Stimulated activated CD4-positive, alpha-beta T cell treated with anti-CD3 and anti-CD28 coated beads, Interleukin-2, amount 100 ng/mL, for 48 hours (primary cell): ENCODE measurements at regions not wholly inside any gene's neighbourhood (a gene's known extent, or its start where the extent isn't known, plus 50 kb on each side); places are given as distances from the start of the nearest gene placed in this dataset.
A peak's percentile ranks its signal among the peaks of the same experiment; 100 is the strongest.
"Not testable (repeated sequence)": the region's sequence is repeated elsewhere in the genome, so short reads cannot be mapped to it uniquely, and the experiment has no call there.

ENCODE experiments used
- DNase-seq, 2 donors: peaks; one replicate each; pipeline ENCODE4 v3.0.0-alpha.2; 2020

DNA sequence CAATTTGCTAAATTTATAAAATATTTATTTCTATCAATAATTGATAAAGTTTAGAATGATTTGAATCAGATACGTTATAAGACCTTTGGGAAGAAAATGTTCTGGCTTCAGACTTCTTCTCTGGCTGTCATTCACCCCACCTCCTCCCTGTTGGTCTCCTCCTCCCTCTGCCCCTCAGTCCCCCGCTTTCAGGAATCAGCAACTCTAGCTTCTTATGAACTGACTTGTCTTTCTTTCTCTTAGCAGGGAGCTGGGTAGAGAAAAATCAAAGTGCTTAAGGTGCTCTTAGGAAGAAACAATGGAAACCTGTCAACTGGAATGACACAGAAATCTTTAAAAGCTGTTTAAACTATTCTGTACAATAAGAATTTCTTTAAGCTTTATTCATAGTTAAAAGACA lies 71.3 kb upstream of the ETV3 start:
- no peak for DNase-seq

DNA sequence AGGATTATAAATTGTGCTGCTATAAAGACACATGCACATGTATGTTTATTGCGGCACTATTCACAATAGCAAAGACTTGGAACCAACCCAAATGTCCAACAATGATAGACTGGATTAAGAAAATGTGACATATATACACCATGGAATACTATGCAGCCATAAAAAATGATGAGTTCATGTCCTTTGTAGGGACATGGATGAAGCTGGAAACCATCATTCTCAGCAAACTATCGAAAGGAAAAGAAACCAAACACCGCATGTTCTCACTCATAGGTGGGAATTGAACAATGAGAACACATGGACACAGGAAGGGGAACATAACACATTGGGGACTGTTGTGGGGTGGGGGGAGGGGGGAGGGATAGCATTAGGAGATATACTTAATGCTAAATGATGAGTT lies 67.8 kb upstream of the ETV3 start:
- not testable (repeated sequence) for DNase-seq

DNA sequence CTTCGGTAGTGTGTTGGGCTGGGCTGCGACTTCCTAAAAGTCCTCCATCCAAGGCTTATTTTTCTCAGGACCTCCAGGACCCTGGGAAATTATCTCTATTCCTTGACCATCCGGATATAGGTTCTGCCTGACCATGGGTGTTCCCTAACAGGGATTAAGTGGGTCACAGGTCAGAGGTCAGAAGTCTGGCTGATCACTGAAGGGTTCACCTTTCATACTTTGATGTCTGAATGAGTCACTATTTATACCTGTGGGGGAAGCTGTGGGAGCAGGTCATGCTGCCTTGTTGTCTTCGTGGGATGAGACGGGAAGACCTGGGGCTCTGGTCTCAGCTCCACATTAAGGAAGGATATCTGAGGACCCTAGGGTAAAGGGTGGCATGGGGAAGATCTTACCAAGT lies 65.0 kb upstream of the ETV3 start:
- DNase-seq, result no peak

DNA sequence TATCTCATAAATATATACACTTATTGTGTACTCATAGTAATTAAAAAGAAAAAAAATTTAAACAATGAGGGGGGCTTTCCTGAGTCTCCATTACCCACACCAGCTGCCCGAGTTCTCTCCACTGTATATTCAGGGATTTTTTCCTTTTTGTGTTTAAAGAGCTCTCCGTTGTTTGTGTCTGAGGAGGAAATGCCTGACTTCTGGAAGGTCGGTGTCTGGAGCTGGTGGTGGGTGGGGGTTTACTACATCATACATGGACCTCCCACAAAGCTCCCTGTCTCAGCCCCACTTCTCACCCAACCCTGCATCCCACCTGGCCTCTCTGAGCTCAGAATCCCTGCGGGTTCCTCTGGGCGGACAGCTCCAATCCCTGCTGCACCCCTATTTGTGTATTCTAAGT lies 64.1 kb upstream of the ETV3 start:
- DNase-seq, result no peak

DNA sequence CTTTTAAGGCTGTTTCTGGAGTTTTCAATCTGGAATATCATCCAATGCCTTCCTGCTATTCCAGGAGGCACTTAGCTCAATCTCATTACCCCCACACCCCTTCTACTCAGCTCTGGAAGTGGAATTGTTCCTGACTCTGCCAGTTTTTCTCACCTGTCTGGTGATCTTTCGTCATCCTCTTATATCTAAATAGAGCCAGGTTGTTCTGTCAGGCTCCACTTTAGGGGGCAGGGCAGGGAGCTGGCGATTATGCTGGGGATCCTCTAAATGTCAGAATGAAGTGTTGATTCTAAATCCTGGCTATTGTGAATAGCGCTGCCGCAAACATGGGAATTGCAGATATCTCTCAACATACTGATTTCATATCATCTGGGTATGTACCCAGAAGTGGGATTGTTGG lies 63.6 kb upstream of the ETV3 start:
- DNase-seq, result no peak

DNA sequence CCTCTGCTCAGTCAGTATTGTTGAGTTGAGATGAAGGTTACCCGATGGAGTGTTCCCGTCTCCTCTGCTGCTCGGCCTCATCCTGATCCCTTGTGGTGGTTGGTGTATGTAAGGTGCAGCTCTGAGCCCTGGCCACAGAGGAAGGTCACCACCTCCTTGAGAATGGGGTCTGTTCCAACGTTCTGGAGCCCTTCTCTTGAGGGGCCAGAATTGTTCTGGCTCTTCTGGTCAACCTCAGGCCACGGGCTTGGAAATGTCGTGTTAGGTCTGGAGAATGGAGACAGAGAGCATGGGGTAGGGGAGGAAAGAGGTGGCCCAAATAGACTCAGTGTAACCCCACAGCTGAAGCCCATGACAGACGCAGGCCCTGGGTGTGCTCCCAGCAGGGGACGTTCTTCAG lies 62.3 kb upstream of the ETV3 start:
- no peak for DNase-seq

DNA sequence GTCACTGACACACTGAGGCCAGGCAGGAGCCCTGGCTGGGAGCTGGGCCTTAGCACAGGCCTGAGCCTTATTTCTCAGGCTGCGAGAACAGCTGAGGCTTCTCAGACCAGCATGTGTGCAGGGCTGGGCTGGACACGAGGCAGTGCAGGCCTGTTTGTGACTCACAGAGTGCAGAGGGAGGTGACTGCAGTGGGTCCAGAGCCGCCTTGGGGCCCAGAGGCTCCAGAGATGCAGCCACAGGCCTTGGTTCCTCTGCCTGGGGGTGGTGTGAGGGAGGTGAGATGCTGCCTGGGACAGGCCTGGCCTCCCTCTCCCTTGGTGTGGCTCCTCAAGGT lies 61.2 kb upstream of the ETV3 start:
- DNase-seq, result no peak

DNA sequence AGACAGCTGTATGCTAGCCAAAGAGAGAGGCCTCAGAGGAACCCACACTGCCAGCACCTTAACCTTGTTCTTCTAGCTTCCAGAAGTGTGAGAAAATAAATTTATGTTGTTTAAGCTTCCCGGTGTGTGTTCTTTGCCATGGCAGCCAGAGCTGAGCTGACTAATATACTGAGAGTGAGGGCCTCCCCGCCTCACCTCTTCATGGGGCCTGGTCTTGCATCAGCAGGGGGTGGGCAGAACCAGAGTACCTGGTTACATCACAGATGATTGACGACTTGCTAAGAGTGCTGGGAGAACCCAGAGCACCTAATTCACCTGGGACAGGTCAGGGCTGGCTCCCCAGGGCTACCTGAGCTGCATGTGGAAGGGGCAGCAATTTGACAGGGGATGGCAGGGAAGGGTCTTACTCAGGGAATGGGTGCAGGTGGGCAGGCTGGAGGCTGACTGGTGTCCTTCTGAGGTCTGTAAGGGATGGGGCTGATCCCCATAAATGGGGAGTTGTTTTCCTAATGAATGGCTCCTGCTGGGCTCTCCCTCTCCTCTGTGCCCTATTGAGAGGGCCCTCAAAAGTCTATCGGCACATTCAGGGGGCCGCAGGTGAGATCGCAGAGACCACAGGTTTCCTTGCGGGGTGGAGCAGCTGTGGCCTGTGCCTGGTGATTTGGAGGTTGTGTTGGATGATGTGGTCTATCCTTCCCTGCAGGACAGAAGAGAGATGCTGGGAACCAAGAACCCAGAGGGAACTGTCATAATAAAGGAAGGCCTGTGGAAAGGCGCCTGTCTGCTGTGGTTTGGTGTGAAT lies 60.6 kb upstream of the ETV3 start:
- no peak for DNase-seq

DNA sequence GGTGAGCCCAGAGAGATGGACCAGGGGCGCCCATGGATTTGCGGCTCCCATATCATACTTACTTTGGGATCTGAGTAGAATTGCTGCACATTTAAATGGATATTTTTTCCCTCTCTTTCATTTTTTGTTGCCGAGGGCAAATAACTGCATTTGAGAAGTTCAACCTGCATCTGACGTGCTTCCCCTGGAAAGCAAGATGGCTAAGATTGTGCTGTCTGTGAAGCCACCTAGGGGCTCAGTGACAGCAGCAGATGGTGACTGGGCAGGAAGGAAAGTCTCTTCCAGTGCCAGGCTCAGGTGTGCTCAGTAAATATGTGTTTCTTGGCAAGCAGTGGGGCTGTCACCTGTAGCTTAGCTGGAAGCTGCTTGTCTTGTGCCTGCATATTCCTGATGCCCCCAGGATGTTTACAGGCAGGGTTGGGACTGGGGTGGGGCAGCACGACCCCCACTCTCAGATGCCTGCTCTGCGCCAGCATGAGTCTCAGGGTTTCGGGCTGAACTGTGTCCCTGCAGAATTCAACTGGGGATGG lies 59.8 kb upstream of the ETV3 start:
- DNase-seq, result no peak

DNA sequence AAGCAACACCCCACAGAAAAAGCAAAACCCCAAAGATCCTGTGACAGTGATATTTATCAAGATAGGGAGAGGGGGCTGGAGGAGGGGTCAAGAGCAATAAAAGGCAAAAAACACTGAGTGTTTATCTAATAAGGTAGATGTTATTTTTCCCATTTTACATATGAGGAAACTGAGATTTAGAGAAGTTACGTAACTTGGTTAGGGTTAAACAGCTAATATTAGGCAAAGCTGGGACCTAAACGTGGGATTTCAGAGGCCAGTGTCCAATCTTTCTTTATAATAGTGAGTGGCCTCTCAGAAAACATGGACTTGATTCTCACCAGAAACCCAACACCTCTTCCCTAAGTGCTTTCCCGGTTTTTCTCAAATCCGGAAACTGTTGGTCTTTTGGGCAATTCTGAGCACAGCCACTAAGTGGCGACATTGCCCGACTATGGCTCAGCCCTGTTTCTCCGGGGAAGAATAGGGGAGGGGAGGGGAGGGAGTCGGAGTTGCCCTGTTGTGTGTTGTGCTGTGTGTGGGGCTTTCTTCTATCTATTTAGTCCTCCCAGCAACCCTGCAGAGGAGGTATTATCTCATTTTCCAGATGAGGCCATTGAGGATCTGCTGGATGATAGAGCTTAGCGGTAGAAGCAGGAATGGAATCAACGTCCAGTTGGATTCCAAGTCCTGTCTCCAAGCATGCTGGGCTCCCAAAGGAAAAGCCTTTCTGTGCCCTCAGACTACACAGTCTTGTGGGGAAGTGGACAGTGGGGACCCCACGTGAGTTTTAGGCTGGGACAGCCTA lies 58.7 kb upstream of the ETV3 start:
- not testable (repeated sequence) for DNase-seq

DNA sequence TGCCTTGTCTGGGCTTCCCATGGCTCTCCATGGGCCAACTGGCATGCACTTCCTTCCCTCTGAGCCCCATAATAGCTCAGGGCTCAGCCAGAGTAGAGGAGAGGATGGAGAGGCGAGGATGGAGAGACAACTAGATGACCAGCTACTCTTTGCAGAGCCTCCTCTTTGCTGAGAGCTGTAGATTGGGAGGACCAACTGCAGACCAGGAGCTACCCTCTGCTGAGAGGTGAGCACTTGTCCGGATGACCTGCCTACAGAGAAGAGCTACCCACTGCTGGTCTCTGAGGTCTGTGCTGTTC lies 58.0 kb upstream of the ETV3 start:
- no peak for DNase-seq

DNA sequence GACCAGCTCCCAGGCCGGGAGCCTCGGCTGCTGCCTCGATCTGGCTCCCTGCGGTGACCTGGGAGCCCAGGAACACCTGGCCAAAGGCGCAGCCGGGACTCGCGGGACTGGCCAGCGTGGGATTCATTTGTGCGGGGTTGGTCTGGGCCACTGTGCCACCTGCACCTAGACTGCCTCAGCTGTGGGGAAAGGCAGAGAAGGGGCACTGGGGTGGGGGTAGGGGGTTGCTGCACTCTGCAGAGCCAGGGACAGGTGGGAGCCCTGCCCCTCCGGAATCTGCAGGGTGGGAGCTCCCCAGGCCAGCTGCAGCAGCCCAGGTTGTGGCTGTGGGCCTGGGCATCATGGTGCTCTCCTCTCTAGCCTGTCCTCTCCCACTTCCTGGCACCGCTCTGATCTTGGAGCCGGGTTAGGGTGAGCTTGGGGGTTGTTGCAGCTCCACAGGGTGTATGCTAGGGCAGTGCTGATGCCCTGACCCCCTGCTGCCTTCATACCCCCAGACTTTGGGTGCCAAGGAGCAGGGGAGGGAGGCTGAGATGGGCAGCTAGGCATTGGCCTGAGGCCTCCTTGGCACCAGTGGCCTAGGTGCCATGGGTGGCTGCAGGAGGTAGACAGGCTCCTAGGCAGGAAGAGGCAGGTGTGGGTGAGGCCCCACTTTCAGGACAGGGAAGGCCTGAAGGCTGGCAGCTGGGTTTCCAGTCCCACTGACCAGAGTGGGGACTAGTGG lies 57.5 kb upstream of the ETV3 start:
- DNase-seq, result no peak

DNA sequence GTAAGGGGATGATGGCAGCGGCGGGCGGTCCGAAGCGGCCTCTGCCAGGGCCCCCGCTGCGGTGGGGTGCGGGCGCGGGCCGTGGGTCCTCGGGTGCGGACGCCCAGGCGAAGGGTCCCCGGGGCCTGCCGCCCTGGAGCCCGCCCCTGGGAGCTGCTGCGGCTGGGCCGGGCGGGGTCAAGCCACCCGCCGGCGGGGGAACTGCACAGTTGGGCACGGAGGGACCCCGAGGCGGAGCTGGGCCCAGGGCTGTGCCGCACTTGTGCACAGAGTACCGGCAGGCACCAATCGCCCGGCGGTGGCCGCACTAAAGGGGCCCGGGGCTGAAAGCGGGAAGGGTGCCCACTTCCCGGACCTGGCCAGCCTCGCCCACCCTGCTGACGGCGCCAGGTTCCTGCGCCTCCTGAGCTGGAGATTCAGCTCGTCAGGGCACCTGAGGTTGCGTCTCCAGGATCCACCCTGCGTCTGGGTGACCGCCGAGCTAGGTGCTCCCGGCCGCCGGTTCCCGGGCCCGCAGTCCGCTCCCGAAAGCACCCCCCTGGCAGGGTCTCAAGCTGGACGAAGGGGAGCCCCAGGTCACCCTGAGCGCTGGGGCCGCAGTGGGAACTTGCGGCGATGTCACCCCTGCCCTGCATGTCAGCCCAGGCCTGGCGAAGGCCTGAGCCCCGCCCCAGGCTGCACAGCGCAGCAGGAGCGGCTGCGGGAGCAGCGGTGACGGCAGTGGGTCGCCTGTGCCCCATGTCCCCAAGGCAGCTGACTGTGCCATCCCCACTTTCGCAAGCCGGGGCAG lies 56.7 kb upstream of the ETV3 start:
- DNase-seq, result no peak

DNA sequence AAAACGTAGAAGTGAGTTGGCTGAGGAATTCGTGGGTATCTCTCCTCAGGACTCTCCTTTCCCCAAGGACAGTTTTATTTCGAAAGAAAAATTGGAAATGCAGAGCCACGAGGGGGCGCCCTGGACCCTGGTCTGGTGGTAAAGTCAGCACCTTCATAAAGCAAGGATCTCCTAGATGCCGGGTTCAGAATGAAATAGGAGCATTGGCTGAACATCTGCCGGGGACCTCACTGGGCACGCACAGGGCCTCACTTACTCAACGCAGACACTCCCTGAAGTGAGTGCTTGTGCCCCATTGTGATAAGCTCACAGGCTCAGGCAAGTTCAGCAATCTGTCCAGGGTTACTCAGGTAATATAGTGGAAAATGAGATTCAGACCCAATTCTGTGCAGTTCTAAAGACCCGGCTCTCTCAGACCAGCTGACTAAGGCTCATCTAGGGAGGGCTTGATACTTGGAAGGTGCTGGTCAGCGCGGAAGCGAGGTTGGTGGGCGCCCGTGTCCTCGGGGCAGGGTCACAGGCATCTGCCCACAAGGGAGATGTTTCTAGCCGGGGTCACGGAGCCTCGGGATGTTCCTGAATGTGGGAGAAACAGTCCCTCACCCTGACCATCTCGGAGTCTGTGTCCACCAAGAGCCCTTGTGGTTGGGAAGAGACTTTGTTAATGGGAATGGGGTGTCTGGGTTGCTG lies 55.7 kb upstream of the ETV3 start:
- peak; percentile 62 to 65 for DNase-seq

DNA sequence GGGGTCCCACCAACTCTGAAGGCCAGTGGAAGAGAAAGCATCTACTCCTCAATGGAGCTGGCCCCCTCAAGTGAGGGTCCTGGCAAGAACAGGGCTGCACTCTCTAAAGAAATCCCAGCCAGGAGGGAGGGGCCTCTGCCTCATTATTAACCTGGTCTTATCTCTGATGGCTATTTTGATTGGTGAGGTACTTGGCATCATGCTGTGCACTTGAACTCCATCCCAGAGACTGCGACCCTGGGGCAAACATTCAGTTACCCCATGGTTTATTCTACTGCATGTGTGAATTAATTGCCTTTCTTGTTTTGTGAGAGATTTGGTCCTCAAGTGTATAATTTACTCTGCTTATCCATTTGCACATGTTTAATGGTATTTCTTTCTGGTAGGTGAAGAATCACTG lies 55.0 kb upstream of the ETV3 start:
- no peak for DNase-seq

DNA sequence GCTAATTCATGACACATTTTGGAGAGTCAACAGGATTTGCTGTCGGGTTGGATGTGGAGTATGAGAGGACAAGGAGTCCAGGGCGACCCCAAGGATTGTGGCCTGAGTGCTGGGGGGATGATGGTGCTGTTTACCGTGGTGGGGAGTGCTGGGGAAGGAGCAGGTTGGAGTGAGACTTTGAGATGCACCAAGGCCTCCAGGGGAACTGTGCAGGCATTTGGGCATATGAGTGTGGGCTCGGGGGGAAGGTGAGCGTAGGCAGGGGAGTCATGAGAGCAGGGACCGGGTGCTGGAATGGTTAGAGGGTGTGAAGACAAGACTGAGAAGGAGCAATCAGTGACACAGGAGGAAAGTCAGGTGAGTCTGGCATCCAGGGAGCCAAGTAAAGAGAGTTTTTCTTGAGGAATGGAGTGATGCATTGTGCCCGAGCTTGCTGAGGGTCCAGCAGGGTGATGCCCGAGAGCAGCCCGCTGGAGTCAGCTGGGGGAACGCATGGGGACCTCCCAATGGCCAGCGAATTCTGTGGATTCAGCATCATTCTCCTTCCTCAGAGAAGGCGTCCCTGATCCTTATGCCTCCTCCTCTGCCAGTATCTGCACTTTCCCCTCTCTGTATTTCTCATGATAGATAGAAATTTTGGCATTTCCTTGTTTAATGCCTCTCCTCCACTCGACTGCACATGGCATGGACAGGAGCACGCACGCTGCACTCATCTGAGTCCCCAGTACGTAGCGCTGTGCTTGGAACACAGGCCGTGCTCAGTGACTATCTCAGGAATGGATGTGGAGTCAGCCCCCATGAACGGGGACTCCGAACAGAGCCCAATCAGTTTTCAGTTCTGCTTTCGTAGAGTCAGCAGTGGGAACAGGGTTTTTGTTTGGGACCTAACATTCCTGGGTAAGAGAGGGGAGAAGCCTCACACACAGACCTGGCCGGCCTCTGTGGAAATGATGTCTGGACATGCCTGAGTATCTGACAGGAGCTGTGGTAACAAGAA lies 52.1 kb upstream of the ETV3 start:
- DNase-seq, result no peak

DNA sequence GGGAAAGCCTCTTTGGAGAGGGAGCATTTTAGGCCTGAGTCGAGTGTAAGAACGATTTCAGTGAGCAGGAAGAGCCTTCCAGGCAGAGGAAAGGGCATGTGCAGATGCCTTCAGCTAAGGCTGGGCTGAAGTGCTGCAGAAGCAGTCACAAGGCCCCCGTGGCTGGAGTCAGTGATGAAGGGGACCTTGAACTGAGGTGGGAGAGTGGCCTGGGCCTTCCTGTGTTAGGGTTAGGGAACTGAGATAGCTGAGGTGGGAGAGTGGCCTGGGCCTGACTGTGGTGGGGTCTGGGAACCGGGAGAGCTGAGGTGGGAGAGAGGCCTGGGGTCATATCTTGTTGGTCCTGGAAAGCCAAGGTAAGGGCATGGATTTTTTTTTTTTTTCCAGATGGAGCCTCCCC lies 50.9 kb upstream of the ETV3 start:
- DNase-seq, result no peak
